Right atrium auricular region (tissue), 2 donors: ENCODE measurements at regions not wholly inside any gene's neighbourhood (a gene's known extent, or its start where the extent isn't known, plus 50 kb on each side); places are given as distances from the start of the nearest gene placed in this dataset.

Experiments
- DNase-seq: peaks from one replicate; pipeline ENCODE4 v3.0.0-alpha.2; 2019; ENCODE audit warnings: low spot score
- H3K27ac ChIP-seq, 2 donors: fragments of 200-600 bp; sonication (generic); 1 replicate in 1 of 2; 2 replicates in 1 of 2; pipeline ENCODE4 v1.5.1; 2016 to 2019
- H3K27me3 ChIP-seq, 2 donors: fragments of 200-600 bp; sonication (generic); one replicate each; pipeline versions ENCODE4 v1.5.1 to v1.6.0; 2017 to 2019
- H3K36me3 ChIP-seq: fragments of 200-600 bp; sonication (generic); one replicate; pipeline ENCODE4 v1.5.1; 2016
- H3K4me1 ChIP-seq, 2 donors: fragments of 200-600 bp; sonication (generic); one replicate each; pipeline versions ENCODE4 v1.5.1 to v1.6.0; 2017 to 2019
- H3K4me3 ChIP-seq, 2 donors: fragments of 200-600 bp; sonication (generic); 1 replicate in 1 of 2; 2 replicates in 1 of 2; pipeline ENCODE4 v1.5.1; 2017 to 2019; ENCODE audit warnings: mild to moderate bottlenecking in 1 of 2, moderate library complexity in 1 of 2
- H3K9me3 ChIP-seq, 2 donors: fragments of 200-600 bp; sonication (generic); one replicate each; pipeline ENCODE4 v1.5.1; 2019
- TF ChIP-seq, protein P1 (sequence below), 2 donors: fragments of 200-600 bp; sonication (generic); IDR thresholded peaks; one replicate each; pipeline ENCODE4 v1.5.1; 2019; ENCODE audit warnings: antibody characterized with exemption in 2 of 2

DNA sequence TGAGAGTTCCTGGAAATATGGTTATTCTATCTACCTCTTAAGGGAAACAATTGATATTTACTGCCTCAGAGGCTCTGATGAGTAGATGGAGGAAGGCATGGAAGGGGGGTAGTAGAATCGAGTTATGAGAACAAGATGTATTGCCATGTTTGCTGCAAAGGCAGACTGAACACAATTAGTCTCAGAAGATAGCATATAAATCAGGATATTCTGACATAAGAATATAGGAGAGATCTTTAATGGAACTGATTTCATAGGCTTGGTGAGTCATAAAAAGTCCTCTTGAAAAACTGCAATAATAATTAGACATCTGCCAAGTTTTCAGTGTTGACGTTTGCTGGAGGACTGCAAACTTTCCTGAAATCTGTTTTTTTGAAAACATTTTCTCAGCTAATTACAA, 636.1 kb downstream of the TMTC2 start:
- no peaks in the 10 kb centered on the region for H3K27me3 ChIP-seq
- no peaks in the 10 kb centered on the region for H3K4me1 ChIP-seq
- H3K27ac ChIP-seq: no peak overlapping the region
- H3K9me3 ChIP-seq: no peaks in the 10 kb centered on the region
- H3K4me3 ChIP-seq: no peak overlapping the region
- TF ChIP-seq, protein P1, sequence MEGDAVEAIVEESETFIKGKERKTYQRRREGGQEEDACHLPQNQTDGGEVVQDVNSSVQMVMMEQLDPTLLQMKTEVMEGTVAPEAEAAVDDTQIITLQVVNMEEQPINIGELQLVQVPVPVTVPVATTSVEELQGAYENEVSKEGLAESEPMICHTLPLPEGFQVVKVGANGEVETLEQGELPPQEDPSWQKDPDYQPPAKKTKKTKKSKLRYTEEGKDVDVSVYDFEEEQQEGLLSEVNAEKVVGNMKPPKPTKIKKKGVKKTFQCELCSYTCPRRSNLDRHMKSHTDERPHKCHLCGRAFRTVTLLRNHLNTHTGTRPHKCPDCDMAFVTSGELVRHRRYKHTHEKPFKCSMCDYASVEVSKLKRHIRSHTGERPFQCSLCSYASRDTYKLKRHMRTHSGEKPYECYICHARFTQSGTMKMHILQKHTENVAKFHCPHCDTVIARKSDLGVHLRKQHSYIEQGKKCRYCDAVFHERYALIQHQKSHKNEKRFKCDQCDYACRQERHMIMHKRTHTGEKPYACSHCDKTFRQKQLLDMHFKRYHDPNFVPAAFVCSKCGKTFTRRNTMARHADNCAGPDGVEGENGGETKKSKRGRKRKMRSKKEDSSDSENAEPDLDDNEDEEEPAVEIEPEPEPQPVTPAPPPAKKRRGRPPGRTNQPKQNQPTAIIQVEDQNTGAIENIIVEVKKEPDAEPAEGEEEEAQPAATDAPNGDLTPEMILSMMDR (IDR thresholded peaks at IDR 0.05): no peak
- no peaks in the 10 kb centered on the region for H3K36me3 ChIP-seq
- no peak for DNase-seq

DNA sequence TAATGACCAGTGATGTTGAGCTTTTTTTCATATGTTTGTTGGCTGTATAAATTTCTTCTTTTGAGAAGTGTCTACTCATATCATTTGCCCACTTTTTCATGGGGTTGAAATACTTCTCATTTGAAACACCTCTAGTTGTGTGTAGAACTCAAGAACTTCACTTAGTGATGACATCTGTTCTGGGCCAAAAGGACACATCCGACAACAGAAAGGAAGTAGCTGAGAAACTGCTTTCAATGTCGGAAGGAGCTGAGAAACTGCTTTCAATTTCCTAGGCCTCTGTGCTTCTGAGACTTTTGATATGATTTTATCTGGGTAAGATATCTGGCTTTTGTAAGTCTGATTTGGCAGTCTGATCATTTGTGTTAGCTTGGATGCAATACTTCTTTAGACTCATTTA, 635.3 kb downstream of the TMTC2 start:
- no peak overlapping the region for H3K27ac ChIP-seq
- no peaks in the 10 kb centered on the region for H3K27me3 ChIP-seq
- TF ChIP-seq, protein P1 (IDR thresholded peaks at IDR 0.05): no peak
- H3K36me3 ChIP-seq: no peaks in the 10 kb centered on the region
- H3K4me3 ChIP-seq: no peak overlapping the region
- no peaks in the 10 kb centered on the region for H3K9me3 ChIP-seq
- H3K4me1 ChIP-seq: no peaks in the 10 kb centered on the region
- DNase-seq: no peak

DNA sequence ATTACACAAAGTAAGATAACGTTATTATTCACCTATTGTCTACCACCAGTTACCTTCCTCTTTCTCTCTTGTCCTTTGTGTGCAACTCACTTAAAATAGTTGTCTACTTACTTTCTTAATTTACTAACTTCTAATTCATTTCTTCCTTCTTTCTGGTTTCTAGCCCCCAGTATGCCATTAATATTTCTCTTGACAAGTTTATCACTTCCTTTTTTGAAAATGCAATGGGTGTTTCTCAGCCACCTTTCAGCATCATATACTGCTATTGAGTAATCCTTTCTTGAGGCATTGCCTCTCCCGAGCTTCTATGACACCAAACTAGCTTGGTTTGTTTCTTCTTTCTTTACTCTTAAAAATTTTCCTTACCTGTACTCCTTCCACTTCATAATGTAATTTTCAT, 633.6 kb downstream of the TMTC2 start:
- H3K4me1 ChIP-seq: no peaks in the 10 kb centered on the region
- no peaks in the 10 kb centered on the region for H3K27me3 ChIP-seq
- TF ChIP-seq, protein P1 (IDR thresholded peaks at IDR 0.05): no peak
- H3K27ac ChIP-seq: no peak overlapping the region
- no peak for DNase-seq
- H3K9me3 ChIP-seq: no peaks in the 10 kb centered on the region
- H3K36me3 ChIP-seq: no peaks in the 10 kb centered on the region
- H3K4me3 ChIP-seq: no peak overlapping the region

DNA sequence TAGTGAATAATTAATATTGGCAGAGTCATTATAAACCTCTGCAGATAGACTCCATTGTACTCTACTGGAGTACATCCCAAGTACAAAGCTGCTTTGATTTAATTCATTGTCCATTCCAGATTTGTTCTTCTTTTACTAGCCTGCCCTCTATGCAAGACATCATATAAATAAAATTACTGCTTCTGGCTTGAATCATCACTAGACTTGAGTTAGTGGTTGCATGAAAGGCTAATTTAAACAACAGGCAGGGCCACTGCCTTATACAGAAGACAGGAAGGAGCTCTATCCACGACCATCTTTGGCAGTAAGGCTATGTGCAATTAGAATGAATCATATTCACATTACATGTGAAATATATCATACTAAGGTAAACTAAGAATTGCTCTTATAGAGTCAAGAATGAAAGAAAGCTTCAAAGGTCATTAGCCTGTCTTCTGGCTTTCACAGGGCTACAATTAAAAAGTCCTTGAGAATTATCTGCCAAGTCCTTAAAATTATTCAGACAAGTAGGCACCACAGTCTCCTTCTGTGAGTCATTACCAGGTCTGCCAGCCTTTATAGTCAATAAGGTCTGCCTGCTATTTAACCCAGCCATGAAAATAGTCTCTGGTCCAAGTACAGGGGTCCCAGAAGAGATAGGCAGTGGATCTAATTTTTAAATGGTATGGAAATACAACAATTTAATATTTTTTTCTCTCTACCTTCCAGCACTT, 631.8 kb downstream of the TMTC2 start:
- no peak for DNase-seq
- Histone ChIP-seq H3K27ac (no peak overlapping the region), H3K4me3 (no peak overlapping the region), H3K27me3 (no peaks in the 10 kb centered on the region), H3K36me3 (no peaks in the 10 kb centered on the region), H3K4me1 (no peaks in the 10 kb centered on the region), H3K9me3 (no peaks in the 10 kb centered on the region)
- TF ChIP-seq, protein P1 (IDR thresholded peaks at IDR 0.05): no peak

DNA sequence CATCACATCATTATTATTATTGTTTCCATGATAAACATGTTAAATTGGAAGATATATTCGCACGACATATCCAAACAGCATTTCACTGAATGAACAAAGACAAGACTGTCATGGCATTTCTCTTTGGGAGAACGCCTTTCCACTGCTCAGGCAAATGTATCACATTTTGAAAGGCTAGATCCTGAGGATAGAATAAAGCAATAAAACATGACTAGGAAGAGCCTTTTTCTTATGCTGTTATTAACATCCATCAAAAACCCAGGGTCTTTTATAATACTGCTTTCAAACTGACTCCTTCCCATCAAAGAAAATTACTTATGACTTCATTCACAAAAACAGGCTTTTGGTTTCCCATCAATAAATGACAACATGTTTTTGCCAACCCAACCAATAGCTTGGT, 630.9 kb downstream of the TMTC2 start:
- H3K4me3 ChIP-seq: no peak overlapping the region
- DNase-seq: no peak
- H3K4me1 ChIP-seq: no peaks in the 10 kb centered on the region
- no peaks in the 10 kb centered on the region for H3K36me3 ChIP-seq
- no peak overlapping the region for H3K27ac ChIP-seq
- H3K9me3 ChIP-seq: no peaks in the 10 kb centered on the region
- no peaks in the 10 kb centered on the region for H3K27me3 ChIP-seq
- TF ChIP-seq, protein P1 (IDR thresholded peaks at IDR 0.05): no peak

DNA sequence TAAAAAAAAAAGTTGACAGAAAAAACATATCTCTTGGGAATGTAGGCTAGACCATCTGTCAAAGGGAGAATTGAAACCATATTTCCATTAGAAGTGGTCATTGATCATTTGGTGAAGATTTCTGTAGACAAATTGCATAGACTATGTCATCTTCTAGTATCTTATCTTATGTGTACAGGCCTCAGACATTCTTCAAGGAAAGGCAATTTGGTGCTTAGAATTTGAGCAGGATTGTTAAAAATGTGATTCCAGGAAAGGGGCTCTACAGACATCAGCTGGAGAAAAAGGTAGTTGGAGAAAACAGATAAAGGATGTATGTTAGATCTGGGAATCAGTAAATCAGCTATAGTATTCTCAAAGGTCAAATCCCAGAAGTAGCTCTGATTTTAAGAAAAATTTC, 627.1 kb downstream of the TMTC2 start:
- DNase-seq: no peak
- no peaks in the 10 kb centered on the region for H3K4me1 ChIP-seq
- H3K4me3 ChIP-seq: no peak overlapping the region
- peaks cover 0 to 3% of the 10 kb centered on the region in 2 donors for H3K9me3 ChIP-seq
- H3K27ac ChIP-seq: no peak overlapping the region
- H3K36me3 ChIP-seq: no peaks in the 10 kb centered on the region
- TF ChIP-seq, protein P1 (IDR thresholded peaks at IDR 0.05): no peak
- no peaks in the 10 kb centered on the region for H3K27me3 ChIP-seq
